H1 (cell line): ENCODE measurements at regions not wholly inside any gene's neighbourhood (a gene's known extent, or its start where the extent isn't known, plus 50 kb on each side); places are given as distances from the start of the nearest gene placed in this dataset.

Source experiments
- ASH2L ChIP-seq: fragments of 200-600, 300-600 bp; sonication (generic); IDR thresholded peaks from one replicate; pipeline ENCODE4 v1.7.1; 2017; ENCODE audit warnings: low read length
- CREB1 ChIP-seq: IDR thresholded peaks from 2 replicates; pipeline ENCODE4 v1.6.1; 2012; ENCODE audit warnings: inconsistent platforms
- SAP30 ChIP-seq: fragments of 300-600 bp; sonication (generic); IDR thresholded peaks from 2 replicates; pipeline ENCODE4 v1.7.1; 2012; ENCODE audit warnings: low read length, moderate library complexity, mild to moderate bottlenecking, inconsistent platforms; ENCODE audit not compliant: insufficient read depth, insufficient replicate concordance
- TF ChIP-seq, protein P1 (sequence below): fragments of 300-600 bp; sonication (generic); IDR thresholded peaks from 2 replicates; pipeline ENCODE4 v1.7.1; 2012; ENCODE audit warnings: low read length, moderate library complexity, mild to moderate bottlenecking, inconsistent platforms; ENCODE audit not compliant: insufficient replicate concordance

DNA sequence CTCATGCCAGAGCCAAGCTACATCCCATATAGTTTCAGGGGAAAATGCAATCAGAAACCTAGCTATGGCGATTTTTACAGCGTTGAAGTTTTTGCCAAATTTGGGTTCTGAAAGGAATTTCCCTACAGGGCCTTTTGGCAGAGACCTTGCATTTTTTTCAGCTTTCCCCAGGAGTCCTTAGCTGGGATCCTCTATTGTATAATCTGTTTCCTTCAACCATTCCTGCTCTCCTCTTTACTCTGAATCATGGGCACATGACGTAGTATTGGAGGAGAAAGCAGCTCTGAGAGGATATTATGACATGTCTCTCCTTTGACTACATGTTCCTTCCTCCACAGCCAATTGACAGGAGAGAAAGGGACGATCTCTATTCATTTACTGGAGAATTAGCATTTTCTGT, 118.5 kb upstream of the ERCC6L2 start (continued):
- TF ChIP-seq, protein P1, sequence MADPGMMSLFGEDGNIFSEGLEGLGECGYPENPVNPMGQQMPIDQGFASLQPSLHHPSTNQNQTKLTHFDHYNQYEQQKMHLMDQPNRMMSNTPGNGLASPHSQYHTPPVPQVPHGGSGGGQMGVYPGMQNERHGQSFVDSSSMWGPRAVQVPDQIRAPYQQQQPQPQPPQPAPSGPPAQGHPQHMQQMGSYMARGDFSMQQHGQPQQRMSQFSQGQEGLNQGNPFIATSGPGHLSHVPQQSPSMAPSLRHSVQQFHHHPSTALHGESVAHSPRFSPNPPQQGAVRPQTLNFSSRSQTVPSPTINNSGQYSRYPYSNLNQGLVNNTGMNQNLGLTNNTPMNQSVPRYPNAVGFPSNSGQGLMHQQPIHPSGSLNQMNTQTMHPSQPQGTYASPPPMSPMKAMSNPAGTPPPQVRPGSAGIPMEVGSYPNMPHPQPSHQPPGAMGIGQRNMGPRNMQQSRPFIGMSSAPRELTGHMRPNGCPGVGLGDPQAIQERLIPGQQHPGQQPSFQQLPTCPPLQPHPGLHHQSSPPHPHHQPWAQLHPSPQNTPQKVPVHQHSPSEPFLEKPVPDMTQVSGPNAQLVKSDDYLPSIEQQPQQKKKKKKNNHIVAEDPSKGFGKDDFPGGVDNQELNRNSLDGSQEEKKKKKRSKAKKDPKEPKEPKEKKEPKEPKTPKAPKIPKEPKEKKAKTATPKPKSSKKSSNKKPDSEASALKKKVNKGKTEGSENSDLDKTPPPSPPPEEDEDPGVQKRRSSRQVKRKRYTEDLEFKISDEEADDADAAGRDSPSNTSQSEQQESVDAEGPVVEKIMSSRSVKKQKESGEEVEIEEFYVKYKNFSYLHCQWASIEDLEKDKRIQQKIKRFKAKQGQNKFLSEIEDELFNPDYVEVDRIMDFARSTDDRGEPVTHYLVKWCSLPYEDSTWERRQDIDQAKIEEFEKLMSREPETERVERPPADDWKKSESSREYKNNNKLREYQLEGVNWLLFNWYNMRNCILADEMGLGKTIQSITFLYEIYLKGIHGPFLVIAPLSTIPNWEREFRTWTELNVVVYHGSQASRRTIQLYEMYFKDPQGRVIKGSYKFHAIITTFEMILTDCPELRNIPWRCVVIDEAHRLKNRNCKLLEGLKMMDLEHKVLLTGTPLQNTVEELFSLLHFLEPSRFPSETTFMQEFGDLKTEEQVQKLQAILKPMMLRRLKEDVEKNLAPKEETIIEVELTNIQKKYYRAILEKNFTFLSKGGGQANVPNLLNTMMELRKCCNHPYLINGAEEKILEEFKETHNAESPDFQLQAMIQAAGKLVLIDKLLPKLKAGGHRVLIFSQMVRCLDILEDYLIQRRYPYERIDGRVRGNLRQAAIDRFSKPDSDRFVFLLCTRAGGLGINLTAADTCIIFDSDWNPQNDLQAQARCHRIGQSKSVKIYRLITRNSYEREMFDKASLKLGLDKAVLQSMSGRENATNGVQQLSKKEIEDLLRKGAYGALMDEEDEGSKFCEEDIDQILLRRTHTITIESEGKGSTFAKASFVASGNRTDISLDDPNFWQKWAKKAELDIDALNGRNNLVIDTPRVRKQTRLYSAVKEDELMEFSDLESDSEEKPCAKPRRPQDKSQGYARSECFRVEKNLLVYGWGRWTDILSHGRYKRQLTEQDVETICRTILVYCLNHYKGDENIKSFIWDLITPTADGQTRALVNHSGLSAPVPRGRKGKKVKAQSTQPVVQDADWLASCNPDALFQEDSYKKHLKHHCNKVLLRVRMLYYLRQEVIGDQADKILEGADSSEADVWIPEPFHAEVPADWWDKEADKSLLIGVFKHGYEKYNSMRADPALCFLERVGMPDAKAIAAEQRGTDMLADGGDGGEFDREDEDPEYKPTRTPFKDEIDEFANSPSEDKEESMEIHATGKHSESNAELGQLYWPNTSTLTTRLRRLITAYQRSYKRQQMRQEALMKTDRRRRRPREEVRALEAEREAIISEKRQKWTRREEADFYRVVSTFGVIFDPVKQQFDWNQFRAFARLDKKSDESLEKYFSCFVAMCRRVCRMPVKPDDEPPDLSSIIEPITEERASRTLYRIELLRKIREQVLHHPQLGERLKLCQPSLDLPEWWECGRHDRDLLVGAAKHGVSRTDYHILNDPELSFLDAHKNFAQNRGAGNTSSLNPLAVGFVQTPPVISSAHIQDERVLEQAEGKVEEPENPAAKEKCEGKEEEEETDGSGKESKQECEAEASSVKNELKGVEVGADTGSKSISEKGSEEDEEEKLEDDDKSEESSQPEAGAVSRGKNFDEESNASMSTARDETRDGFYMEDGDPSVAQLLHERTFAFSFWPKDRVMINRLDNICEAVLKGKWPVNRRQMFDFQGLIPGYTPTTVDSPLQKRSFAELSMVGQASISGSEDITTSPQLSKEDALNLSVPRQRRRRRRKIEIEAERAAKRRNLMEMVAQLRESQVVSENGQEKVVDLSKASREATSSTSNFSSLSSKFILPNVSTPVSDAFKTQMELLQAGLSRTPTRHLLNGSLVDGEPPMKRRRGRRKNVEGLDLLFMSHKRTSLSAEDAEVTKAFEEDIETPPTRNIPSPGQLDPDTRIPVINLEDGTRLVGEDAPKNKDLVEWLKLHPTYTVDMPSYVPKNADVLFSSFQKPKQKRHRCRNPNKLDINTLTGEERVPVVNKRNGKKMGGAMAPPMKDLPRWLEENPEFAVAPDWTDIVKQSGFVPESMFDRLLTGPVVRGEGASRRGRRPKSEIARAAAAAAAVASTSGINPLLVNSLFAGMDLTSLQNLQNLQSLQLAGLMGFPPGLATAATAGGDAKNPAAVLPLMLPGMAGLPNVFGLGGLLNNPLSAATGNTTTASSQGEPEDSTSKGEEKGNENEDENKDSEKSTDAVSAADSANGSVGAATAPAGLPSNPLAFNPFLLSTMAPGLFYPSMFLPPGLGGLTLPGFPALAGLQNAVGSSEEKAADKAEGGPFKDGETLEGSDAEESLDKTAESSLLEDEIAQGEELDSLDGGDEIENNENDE = no peak
- TF ChIP-seq ASH2L (no peak), CREB1 (no peak), SAP30 (no peak)
- TF ChIP-seq, all 59 proteins: peak for 0
